ENCODE measurements at regions not wholly inside any gene's neighbourhood (a gene's known extent, or its start where the extent isn't known, plus 50 kb on each side); places are given as distances from the start of the nearest gene placed in this dataset.
"Not testable (repeated sequence)": the region's sequence is repeated elsewhere in the genome, so short reads cannot be mapped to it uniquely, and the experiment has no call there.

- no peak for DNase-seq
Observed at GRCh38 chr14:22233377-22233776, 355.6 kb downstream of the DAD1 start.

GRCh38 chr14:22232933-22233332, 356.1 kb downstream of the DAD1 start:
- DNase-seq, result no peak

DNA sequence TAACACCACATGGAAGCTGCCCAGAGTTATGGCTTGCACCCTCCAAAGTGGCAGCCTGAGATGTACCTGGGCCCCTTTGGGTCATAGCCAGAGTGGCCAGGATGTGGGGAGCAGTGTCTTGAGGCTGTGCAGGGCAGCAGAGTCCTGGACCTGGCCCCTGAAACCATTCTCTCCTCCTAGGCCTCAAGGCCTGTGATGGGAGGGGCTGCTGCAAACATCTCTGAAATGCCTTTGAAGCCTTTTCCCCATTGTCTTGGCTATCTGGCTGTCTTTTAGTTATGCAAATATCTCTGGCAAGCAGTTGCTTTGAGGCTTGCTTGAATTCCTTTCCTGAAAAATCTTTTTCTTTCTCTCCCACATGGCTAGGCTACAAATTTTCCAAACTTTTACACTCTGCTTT, 356.5 kb downstream of the DAD1 start:
- DNase-seq, result no peak

DNA sequence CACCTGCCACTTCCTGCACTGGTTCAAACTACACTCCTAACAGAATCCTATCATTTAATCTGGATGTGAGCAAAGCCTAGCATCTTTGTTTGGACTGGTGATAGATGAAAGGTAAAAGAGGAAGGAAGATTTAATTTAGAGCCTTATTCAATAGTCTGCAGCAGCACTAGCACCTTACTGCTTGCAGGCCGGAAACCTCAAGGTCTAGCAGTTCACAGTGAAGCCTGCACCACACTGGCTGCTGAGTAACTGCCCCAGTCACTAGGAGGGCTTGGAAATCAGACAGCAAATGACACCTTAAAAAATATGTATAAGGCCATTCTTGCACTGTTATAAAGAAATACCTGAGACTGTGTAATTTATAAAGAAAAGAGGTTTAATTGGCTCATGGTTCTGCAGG, 358.0 kb downstream of the DAD1 start:
- DNase-seq, result peak in 1 of 2 donors; percentile 58

GRCh38 chr14:22230517-22230916, 358.5 kb downstream of the DAD1 start:
- no peak for DNase-seq

- DNase-seq, result no peak
Observed at GRCh38 chr14:22227084-22227483, 361.9 kb downstream of the DAD1 start.

DNA sequence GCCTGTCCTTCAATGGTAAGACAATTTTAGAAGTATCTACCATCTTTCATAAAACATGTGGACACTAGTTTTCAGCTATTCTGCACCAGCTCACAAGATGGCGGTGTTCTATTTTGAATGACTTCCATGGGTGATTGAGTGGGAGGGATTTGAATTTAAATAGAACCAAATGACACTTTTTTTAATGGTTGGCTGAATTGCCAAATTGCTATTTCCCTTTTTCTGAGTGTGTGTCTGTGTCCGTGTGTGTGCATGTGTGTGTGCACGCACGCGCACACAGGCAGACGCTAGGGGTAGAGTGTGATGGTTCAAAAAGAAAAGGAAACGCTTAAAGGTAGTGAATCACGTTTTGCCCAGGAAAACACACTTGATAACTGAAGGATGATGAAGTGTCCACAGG, 362.6 kb downstream of the DAD1 start:
- peak in 1 of 2 donors; percentile 63 for DNase-seq

DNA sequence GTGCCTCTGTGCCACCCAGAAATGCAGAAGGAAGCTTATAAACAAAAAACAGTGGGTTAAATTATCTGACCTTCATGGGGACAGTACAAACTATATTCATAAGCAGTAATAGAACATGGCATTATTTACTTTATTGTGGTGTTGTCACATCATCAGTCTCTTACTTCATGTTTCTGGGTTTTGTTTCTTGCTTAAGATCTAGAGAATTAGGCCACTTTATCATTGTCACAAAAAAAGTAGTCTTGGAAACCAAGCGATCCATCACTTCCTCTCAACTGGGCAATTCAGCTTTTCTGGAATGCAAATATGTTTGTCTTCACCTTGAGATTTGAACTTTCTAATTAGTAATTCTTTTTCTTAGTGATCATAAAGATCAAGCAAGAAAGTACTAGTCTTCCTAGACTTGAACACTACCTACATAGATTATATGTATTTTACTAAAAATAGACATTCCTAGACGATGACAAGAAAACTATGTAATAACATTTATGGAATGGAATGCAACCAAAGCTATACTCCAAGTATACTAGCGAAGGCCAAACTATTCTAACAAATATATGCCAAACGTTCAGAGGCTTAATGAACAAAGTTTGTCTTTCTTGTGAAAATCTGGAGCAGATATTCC, 363.4 kb downstream of the DAD1 start:
- no peak for DNase-seq

GRCh38 chr14:22221508-22221907, 367.5 kb downstream of the DAD1 start:
- no peak for DNase-seq

DNA sequence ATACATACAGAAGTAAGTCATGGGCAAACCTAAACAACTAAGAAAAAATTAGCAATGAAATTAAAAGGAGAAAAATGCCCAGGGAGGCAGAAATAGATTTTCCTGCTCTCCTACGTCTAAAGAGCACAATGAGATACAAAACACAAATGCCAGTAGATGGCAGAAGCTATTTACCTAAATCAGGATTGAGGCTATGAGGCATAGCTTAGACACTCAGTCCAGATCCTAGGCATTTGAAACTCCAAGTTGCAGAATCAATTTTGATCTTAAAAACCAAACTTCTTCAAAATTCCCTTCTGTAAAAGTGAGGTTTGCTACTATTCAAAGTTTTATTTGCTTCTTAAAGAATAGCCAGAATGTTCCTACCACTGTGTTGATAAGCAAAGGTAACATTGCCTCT, 368.6 kb downstream of the DAD1 start:
- DNase-seq, result no peak

DNA sequence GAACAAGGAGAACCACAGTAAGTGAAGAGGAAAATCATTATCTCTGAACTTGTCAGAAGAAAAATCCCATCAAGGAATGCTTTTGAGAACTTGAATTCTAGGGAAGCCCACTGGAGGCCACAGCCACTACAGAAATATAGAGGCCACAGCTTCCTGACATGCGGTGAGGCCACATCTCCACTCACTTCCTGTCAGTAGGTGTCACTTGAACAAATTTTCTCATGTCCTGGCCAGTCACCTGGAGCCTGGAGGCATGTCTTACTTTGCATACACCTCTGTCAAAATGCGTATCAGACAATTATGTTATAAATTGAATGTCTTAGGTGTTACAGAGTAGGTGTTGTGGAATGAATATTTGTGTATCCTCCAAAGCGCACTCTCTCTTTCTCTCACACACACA, 370.3 kb downstream of the DAD1 start:
- no peak for DNase-seq

- no peak for DNase-seq
Observed at GRCh38 chr14:22213120-22213519, 375.9 kb downstream of the DAD1 start.

DNA sequence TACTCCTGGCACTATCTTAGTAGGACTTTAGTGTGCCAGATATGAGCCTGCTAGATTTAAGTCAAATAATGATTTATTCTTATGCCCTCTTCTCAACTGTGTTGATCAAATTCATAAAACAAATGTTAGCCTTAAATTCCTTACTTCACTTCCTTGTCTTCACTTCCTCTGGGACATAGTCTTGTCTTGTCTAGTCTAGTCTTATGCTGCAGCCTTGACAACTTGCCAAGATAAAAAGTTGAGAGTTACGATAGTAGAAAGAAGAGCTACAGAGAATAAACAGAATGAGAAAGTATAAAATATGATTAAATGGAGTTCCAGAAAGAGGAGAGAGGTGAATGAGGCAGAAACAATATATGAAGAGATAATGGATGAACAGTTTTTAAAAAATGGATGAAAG, 378.1 kb downstream of the DAD1 start:
- no peak for DNase-seq

DNA sequence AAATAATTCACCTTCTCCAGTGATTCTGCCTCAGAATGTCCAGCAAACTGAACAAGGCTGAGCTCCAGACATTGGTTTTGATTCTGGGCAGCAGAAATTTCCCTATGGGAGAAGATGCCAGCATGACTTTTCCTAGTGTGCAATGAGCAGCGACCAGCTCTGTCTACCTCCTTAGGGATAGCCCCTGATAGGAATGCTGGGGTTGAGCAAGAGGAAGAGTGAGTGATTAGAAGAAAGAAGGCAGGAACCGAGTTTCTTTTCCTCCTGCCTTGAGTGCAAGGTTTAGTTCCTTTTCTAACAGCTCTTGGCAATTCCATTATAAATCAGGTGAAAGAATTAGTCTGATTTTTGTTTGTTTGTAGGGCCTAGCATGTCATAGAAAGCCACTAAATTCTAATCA, 379.0 kb downstream of the DAD1 start:
- DNase-seq, result no peak

DNA sequence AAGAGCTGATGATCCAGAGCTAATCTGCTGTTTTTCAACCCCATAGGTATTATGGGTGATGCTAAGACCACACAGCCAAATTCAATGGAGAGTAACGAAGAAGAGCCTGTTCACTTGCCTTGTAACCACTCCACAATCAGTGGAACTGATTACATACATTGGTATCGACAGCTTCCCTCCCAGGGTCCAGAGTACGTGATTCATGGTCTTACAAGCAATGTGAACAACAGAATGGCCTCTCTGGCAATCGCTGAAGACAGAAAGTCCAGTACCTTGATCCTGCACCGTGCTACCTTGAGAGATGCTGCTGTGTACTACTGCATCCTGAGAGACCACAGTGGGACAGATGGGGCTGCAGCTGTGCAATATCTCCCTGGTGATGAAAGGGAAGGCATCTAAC, 386.0 kb downstream of the DAD1 start:
- no peak for DNase-seq

GRCh38 chr14:22202313-22202712, 386.7 kb downstream of the DAD1 start:
- DNase-seq, result no peak

- peak in 1 of 2 donors; percentile 77 for DNase-seq
Observed at GRCh38 chr14:22200977-22201605, 387.9 kb downstream of the DAD1 start.

- not testable (repeated sequence) for DNase-seq
Observed at GRCh38 chr14:22200131-22200530, 388.9 kb downstream of the DAD1 start.

DNA sequence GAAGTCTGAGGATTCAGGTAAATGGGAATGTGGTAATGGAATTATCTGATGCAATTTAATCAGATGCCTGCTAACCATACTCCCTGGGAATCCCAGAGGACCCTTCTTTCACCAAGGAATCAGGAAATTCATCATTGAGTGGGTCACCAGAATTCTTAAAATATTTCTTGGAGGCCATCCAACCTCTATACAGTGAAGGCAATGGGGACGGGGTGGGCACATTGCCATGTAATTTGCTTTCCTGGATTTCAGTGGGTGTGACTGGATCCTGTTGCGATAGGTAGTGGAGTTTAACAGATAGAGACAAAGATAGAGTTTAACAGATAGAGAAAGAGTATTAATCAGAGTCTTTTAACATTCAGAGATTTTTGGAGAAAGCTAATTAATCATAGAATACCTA, 394.4 kb downstream of the DAD1 start:
- no peak for DNase-seq

GRCh38 chr14:22190411-22191191, 398.4 kb downstream of the DAD1 start:
- DNase-seq, result no peak

DNA sequence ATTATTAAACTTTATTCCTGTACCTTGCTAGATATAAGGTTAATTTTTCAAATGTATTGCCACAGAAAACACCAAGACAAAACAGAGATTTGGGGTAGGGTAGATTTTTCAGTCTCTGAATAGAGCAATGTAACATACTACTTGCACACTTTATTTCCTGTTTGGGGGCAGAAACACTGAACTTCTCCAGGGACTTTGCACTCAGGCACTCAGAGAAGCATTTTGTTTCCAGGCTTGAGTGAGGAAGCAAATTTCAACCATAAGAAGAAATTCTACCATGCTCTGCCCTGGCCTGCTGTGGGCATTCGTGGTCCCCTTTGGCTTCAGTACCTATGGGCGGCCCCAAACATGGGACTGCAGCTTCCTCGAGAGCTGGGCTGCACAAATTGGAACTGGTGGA, 399.1 kb downstream of the DAD1 start:
- no peak for DNase-seq

- no peak for DNase-seq
Observed at GRCh38 chr14:22188318-22188717, 400.7 kb downstream of the DAD1 start.

DNA sequence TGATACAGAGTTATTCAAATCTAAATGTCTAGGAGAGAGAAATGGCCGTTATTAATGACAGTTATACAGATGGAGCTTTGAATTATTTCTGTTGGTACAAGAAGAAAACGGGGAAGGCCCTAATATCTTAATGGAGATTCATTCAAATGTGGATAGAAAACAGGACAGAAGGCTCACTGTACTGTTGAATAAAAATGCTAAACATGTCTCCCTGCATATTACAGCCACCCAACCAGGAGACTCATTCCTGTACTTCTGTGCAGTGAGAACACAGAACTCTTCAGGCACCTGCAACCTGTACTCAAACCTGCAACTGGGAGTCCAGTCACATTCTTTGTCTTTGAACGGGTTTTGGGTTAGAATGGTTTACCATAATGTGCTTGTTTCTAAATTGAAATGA, 403.2 kb downstream of the DAD1 start:
- no peak for DNase-seq

- no peak for DNase-seq
Observed at GRCh38 chr14:22185191-22185590, 403.8 kb downstream of the DAD1 start.

DNA sequence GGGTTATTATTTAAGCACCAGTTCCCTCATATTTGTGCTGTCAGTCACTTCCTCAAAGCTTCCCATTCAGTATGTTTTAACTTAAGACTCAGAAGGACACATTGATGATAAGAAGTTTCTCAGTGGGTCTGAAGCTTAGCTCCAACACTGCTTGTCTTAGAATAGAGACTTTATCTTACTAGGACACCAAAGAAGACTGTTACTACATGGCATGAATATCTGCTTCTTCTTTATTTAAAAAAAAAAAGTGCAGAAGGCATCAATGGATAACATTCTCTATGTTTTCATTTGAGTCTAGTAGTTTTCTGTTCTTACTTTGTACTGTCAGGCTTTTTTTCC, 404.2 kb downstream of the DAD1 start:
- DNase-seq, result no peak
